Hepatocyte (in vitro differentiated cells): ENCODE measurements at regions not wholly inside any gene's neighbourhood (a gene's known extent, or its start where the extent isn't known, plus 50 kb on each side); places are given as distances from the start of the nearest gene placed in this dataset.

Experiments used
- DNase-seq: peaks from one replicate; pipeline ENCODE4 v3.0.0-alpha.2; 2016; ENCODE audit warnings: low spot score
- H2AFZ ChIP-seq: fragments of 200-600 bp; sonication (generic); 2 replicates; pipeline ENCODE4 v1.6.0; 2016; ENCODE audit warnings: antibody characterized with exemption, mild to moderate bottlenecking
- H3K27ac ChIP-seq: fragments of 200-600 bp; sonication (generic); 2 replicates; pipeline ENCODE4 v1.5.1; 2016; ENCODE audit warnings: mild to moderate bottlenecking
- H3K27me3 ChIP-seq: fragments of 200-600 bp; sonication (generic); 2 replicates; pipeline ENCODE4 v1.6.1; 2016
- H3K36me3 ChIP-seq: fragments of 200-600 bp; sonication (generic); replicated peaks from 2 replicates; pipeline ENCODE4 v1.5.1; 2016; ENCODE audit warnings: low read depth; ENCODE audit not compliant: insufficient read depth
- H3K4me1 ChIP-seq: fragments of 200-600 bp; sonication (generic); 2 replicates; pipeline ENCODE4 v1.5.1; 2016; ENCODE audit warnings: mild to moderate bottlenecking, moderate library complexity; ENCODE audit not compliant: insufficient read depth
- H3K4me2 ChIP-seq: fragments of 200-600 bp; sonication (generic); 2 replicates; pipeline ENCODE4 v1.6.0; 2016
- H3K4me3 ChIP-seq: fragments of 200-600 bp; sonication (generic); 2 replicates; pipeline ENCODE4 v1.5.1; 2016; ENCODE audit warnings: mild to moderate bottlenecking
- H3K79me2 ChIP-seq: fragments of 200-600 bp; sonication (generic); 2 replicates; pipeline ENCODE4 v1.6.0; 2017; ENCODE audit warnings: mild to moderate bottlenecking
- H3K9me2 ChIP-seq: fragments of 200-600 bp; sonication (generic); replicated peaks from 2 replicates; pipeline ENCODE4 v1.6.0; 2017; ENCODE audit warnings: mild to moderate bottlenecking; ENCODE audit not compliant: insufficient read depth
- H3K9me3 ChIP-seq: fragments of 200-600 bp; sonication (generic); 2 replicates; pipeline ENCODE4 v1.5.1; 2016; ENCODE audit warnings: low read depth, mild to moderate bottlenecking
- H4K20me1 ChIP-seq: fragments of 200-600 bp; sonication (generic); 2 replicates; pipeline ENCODE4 v1.6.0; 2016; ENCODE audit warnings: mild to moderate bottlenecking; ENCODE audit not compliant: insufficient read depth, poor library complexity, severe bottlenecking
- CTCF ChIP-seq: fragments of 200-600 bp; sonication (generic); IDR thresholded peaks from 2 replicates; pipeline ENCODE4 v1.5.1; 2016; ENCODE audit warnings: antibody characterized with exemption, mild to moderate bottlenecking; ENCODE audit not compliant: poor library complexity
- EZH2 ChIP-seq: fragments of 200-600 bp; sonication (generic); IDR thresholded peaks from 2 replicates; pipeline ENCODE4 v1.6.1; 2016; ENCODE audit warnings: antibody characterized with exemption, mild to moderate bottlenecking, borderline replicate concordance
- EZH2phosphoT487 ChIP-seq: fragments of 200-600 bp; sonication (generic); IDR thresholded peaks from one replicate; pipeline ENCODE4 v1.6.1; 2018; ENCODE audit warnings: antibody characterized with exemption, mild to moderate bottlenecking, low read depth, moderate library complexity; ENCODE audit not compliant: unreplicated experiment, severe bottlenecking
- WGBS: methylation state at CpG from one replicate; pipeline ENCODE4 v1.1.6; 2016; ENCODE audit warnings: low lambda C conversion rate; ENCODE audit errors: missing lambda C conversion rate; 5-methylcytosine and 5-hydroxymethylcytosine counted together

- no peaks in the 10 kb centered on the region for H3K9me3 ChIP-seq
- DNase-seq = no peak
- no peak overlapping the region for H3K4me3 ChIP-seq
- H3K27me3 ChIP-seq = no peaks in the 10 kb centered on the region
- no peak overlapping the region for H2AFZ ChIP-seq
- no peaks in the 10 kb centered on the region for H3K9me2 ChIP-seq
- WGBS = 87% methylated on average over 5 of the region's 5 CpGs
- no peaks in the 10 kb centered on the region for H3K36me3 ChIP-seq
- H3K4me2 ChIP-seq = no peak overlapping the region
- no peak for TF ChIP-seq EZH2phosphoT487
- TF ChIP-seq CTCF = no peak
- TF ChIP-seq EZH2 = no peak
- H4K20me1 ChIP-seq = no peaks in the 10 kb centered on the region
- H3K79me2 ChIP-seq = no peaks in the 10 kb centered on the region
- peaks cover 11% of the 10 kb centered on the region for H3K4me1 ChIP-seq
- peak overlapping the region; percentile 41 for H3K27ac ChIP-seq
These were observed 57.7 kb upstream of the RPS23 start for GRCh38 chr5:82335806-82336205.

- no peak overlapping the region for H2AFZ ChIP-seq
These were observed 56.7 kb upstream of the RPS23 start for GRCh38 chr5:82334856-82335255.

GRCh38 chr5:82334085-82334692 is 56.0 kb upstream of the RPS23 start:
- no peaks in the 10 kb centered on the region for H4K20me1 ChIP-seq
- DNase-seq = no peak
- no peak overlapping the region for H2AFZ ChIP-seq
- no peak overlapping the region for H3K4me3 ChIP-seq
- H3K79me2 ChIP-seq = no peaks in the 10 kb centered on the region
- H3K4me1 ChIP-seq = peaks cover 11% of the 10 kb centered on the region
- no peak overlapping the region for H3K4me2 ChIP-seq
- no peaks in the 10 kb centered on the region for H3K27me3 ChIP-seq
- peak overlapping the region; percentile 41 for H3K27ac ChIP-seq
- WGBS = 73% methylated on average over 5 of the region's 5 CpGs
- no peaks in the 10 kb centered on the region for H3K9me3 ChIP-seq
- no peaks in the 10 kb centered on the region for H3K36me3 ChIP-seq
- no peak for TF ChIP-seq EZH2phosphoT487
- TF ChIP-seq EZH2 = no peak
- no peak for TF ChIP-seq CTCF
- no peaks in the 10 kb centered on the region for H3K9me2 ChIP-seq

More at GRCh38 chr5:82334856-82335255, 56.7 kb upstream of the RPS23 start:
- H3K27me3 ChIP-seq = no peaks in the 10 kb centered on the region
- H3K79me2 ChIP-seq = no peaks in the 10 kb centered on the region
- TF ChIP-seq EZH2phosphoT487 = no peak
- TF ChIP-seq EZH2 = no peak
- TF ChIP-seq CTCF = no peak
- H3K4me3 ChIP-seq = no peak overlapping the region
- peak overlapping the region; percentile 41 for H3K27ac ChIP-seq
- WGBS = 40% methylated on average over 4 of the region's 4 CpGs
- no peaks in the 10 kb centered on the region for H3K9me2 ChIP-seq
- H3K4me2 ChIP-seq = no peak overlapping the region
- peaks cover 11% of the 10 kb centered on the region for H3K4me1 ChIP-seq
- H4K20me1 ChIP-seq = no peaks in the 10 kb centered on the region
- H3K9me3 ChIP-seq = no peaks in the 10 kb centered on the region
- DNase-seq = peak; percentile 28
- H3K36me3 ChIP-seq = no peaks in the 10 kb centered on the region
